ENCODE measurements at regions not wholly inside any gene's neighbourhood (a gene's known extent, or its start where the extent isn't known, plus 50 kb on each side); places are given as distances from the start of the nearest gene placed in this dataset.

GRCh38 chr15:29921130-29921601, 98.9 kb upstream of the TJP1 start:
- TF ChIP-seq EZH2 (IDR thresholded peaks at IDR 0.05; ENCODE audit: low read depth) (no peak), CTCF (conservative IDR thresholded peaks at IDR 0.05) (no peak)
